MCF 10A (cell line): ENCODE measurements at regions not wholly inside any gene's neighbourhood (a gene's known extent, or its start where the extent isn't known, plus 50 kb on each side); places are given as distances from the start of the nearest gene placed in this dataset.
"Not testable (repeated sequence)": the region's sequence is repeated elsewhere in the genome, so short reads cannot be mapped to it uniquely, and the experiment has no call there.

Experiments
- BruUV-seq: library from RNA; stranded (reverse); fragments of 400-500 nt; replicated peaks from 2 replicates; lab custom pipeline; 2021; lab: Mats Ljungman, UMichigan
- CTCF ChIA-PET: fragments of 300-600 bp; sonication (Branson Sonifier 250); formaldehyde crosslinking; extraction: SDS; loops from one replicate; lab custom pipeline; 2021; ENCODE audit warnings: antibody characterized with exemption, inconsistent platforms; lab: Yijun Ruan, JAX
- POLR2A ChIA-PET: fragments of 300-600, 350-650 bp; sonication (Branson Sonifier 250); formaldehyde crosslinking; extraction: SDS; loops from one replicate; lab custom pipeline; 2020; ENCODE audit warnings: antibody characterized with exemption, inconsistent platforms; lab: Yijun Ruan, JAX
- DNase-seq: peaks from one replicate; pipeline ENCODE4 v3.0.0-alpha.2; 2018; ENCODE audit not compliant: unreplicated experiment
- H3K27ac Mint-ChIP-seq: one replicate; pipeline ENCODE4 v1.8.0; 2022; ENCODE audit warnings: mild to moderate bottlenecking, low read depth, mixed read lengths; ENCODE audit not compliant: unreplicated experiment
- H3K27me3 Mint-ChIP-seq: one replicate; pipeline ENCODE4 v1.8.0; 2022; ENCODE audit warnings: mixed read lengths; ENCODE audit not compliant: insufficient read depth, unreplicated experiment
- H3K36me3 Mint-ChIP-seq: one replicate; pipeline ENCODE4 v1.8.0; 2022; ENCODE audit warnings: mild to moderate bottlenecking, moderate library complexity, mixed read lengths; ENCODE audit not compliant: insufficient read depth, unreplicated experiment
- H3K4me1 Mint-ChIP-seq: one replicate; pipeline ENCODE4 v1.8.0; 2022; ENCODE audit warnings: mixed read lengths; ENCODE audit not compliant: insufficient read depth, unreplicated experiment
- H3K4me3 Mint-ChIP-seq: one replicate; pipeline ENCODE4 v1.8.0; 2022; ENCODE audit warnings: mild to moderate bottlenecking, moderate library complexity, mixed read lengths; ENCODE audit not compliant: unreplicated experiment
- H3K9me3 Mint-ChIP-seq: one replicate; pipeline ENCODE4 v1.8.0; 2022; ENCODE audit warnings: mixed read lengths; ENCODE audit not compliant: unreplicated experiment
- intact Hi-C: fragments of 100-400 bp; cut with micrococcal nuclease; formaldehyde crosslinking; loops from 2 replicates; pipeline ENCODE4 v1.14.1; 2022
- TF ChIP-seq, protein P1 (sequence below): fragments of 200-600 bp; IDR thresholded peaks from one replicate; pipeline ENCODE4 v1.8.0; 2022; ENCODE audit warnings: antibody characterized with exemption, mild to moderate bottlenecking; ENCODE audit not compliant: unreplicated experiment

DNA sequence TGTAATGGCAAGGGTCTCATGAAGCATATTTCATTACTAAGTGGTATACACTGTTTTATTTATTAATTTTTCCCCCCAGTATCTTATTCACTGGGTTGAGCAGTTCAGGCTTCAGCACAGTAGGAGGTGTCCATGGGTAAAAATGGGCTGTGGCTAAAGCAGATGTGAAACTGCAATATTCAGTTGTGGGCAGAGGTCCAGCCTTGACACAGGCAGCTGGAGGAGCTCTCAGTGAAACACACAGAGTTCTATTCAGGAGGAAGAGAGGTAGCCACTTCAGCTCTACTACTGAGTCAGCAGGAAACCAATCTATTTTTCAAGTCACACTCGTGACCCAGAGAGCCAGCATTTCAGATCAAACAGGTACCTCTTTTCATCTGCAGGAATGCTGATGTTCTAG is 418.3 kb downstream of the CDH10 start:
- BruUV-seq, result no TSS peak
- DNase-seq, result no peak
- intact Hi-C loops, result no loop called here
- no peaks in the 10 kb centered on the region for H3K36me3 Mint-ChIP-seq
- TF ChIP-seq, protein P1, sequence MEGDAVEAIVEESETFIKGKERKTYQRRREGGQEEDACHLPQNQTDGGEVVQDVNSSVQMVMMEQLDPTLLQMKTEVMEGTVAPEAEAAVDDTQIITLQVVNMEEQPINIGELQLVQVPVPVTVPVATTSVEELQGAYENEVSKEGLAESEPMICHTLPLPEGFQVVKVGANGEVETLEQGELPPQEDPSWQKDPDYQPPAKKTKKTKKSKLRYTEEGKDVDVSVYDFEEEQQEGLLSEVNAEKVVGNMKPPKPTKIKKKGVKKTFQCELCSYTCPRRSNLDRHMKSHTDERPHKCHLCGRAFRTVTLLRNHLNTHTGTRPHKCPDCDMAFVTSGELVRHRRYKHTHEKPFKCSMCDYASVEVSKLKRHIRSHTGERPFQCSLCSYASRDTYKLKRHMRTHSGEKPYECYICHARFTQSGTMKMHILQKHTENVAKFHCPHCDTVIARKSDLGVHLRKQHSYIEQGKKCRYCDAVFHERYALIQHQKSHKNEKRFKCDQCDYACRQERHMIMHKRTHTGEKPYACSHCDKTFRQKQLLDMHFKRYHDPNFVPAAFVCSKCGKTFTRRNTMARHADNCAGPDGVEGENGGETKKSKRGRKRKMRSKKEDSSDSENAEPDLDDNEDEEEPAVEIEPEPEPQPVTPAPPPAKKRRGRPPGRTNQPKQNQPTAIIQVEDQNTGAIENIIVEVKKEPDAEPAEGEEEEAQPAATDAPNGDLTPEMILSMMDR, result no peak
- ChIA-PET POLR2A (interaction anchor here (0.7 kb wide), 1 partner anchor 10 kb away, joined by 3 read pairs; no protein-coding TSS in a partner anchor), CTCF (no interaction called here)
- no peaks in the 10 kb centered on the region for H3K27me3 Mint-ChIP-seq
- no peaks in the 10 kb centered on the region for H3K9me3 Mint-ChIP-seq
- no peak overlapping the region for H3K27ac Mint-ChIP-seq
- H3K4me3 Mint-ChIP-seq, result no peak overlapping the region
- H3K4me1 Mint-ChIP-seq, result peaks cover 17% of the 10 kb centered on the region

DNA sequence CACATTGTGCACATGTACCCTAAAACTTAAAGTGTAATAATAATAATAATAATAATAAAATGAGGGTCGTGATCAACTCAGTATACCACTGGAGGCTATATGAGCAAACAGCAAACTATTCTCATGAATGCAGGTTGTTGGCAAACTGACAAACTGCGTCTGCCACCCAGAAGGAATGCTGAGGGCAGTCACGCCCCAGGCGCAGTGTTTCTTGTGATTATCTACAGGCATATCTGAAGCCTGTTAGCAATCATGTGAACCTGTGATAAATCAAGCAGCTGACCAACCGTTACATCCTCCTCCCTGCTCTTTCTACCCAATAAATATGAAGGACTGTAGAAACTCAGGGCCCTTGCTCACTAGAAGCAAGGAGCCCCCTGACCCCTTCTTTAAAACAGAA is 416.9 kb downstream of the CDH10 start:
- intact Hi-C loops, DNase-seq, BruUV-seq, POLR2A ChIA-PET, H3K27ac Mint-ChIP-seq, H3K4me3 Mint-ChIP-seq, H3K36me3 Mint-ChIP-seq, CTCF ChIA-PET, H3K9me3 Mint-ChIP-seq, H3K27me3 Mint-ChIP-seq: not testable (repeated sequence)
- peaks cover 13% of the 10 kb centered on the region for H3K4me1 Mint-ChIP-seq

DNA sequence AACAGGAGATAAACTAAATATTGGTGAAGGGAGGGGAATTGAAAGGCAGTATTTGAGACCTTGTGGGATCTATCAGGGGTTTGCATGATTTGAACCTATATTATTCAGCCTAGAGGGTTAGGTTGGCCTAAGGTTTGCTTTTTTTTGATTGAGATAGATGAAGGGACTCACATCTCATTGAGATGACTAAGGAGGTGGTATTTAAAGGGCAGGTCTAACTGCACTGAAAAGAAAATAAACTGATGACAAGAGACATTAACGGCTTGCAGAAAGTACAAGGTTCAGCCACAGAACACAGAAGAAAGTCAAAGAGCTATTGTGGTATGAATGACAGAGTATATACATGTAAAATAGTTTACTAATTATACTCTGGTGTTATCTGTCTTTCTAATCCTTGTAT is 412.7 kb downstream of the CDH10 start:
- no peaks in the 10 kb centered on the region for H3K36me3 Mint-ChIP-seq
- no TSS peak for BruUV-seq
- no peaks in the 10 kb centered on the region for H3K27me3 Mint-ChIP-seq
- H3K27ac Mint-ChIP-seq, result no peak overlapping the region
- CTCF ChIA-PET, result no interaction called here
- no peak for DNase-seq
- H3K9me3 Mint-ChIP-seq, result no peaks in the 10 kb centered on the region
- TF ChIP-seq, protein P1, result no peak
- intact Hi-C loops, result no loop called here
- POLR2A ChIA-PET, result no interaction called here
- H3K4me1 Mint-ChIP-seq, result no peaks in the 10 kb centered on the region
- H3K4me3 Mint-ChIP-seq, result no peak overlapping the region

DNA sequence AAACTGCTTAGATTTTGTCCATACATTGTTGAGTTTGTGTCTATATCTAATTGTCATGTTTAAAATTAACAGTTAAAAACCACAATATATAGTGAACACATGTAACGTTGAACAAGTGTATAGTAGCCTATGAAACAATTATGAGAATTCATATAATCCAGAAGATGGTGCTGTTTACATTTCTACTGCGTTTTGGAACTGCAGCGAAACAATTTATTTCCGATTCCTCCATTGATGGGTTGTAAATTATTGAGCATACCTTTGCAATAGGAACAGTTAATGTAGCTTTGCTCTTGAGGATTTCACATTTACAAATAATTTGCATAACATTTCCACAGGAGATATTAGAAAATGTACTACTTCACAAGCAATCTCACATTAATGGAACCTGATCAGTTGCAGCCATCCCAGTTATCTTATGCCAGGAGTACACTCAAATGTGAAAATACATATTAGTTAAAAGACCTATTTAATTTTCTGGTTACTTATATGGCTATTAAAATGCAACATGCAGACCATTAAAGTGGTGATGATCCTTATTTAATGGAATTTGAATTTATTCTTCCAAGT is 411.8 kb downstream of the CDH10 start:
- POLR2A ChIA-PET, result no interaction called here
- no peaks in the 10 kb centered on the region for H3K4me1 Mint-ChIP-seq
- no peaks in the 10 kb centered on the region for H3K36me3 Mint-ChIP-seq
- DNase-seq, result peak; percentile 2
- H3K27ac Mint-ChIP-seq, result no peak overlapping the region
- TF ChIP-seq, protein P1, result peak; percentile 38
- CTCF ChIA-PET, result interaction anchor here (0.6 to 0.7 kb wide), 3 partner anchors 17 to 1998 kb away, joined by 3 read pairs; no protein-coding TSS in a partner anchor
- intact Hi-C loops, result loop anchor here (1.0 kb wide), 1 partner anchor 409 kb away; no protein-coding TSS in a partner anchor
- H3K27me3 Mint-ChIP-seq, result no peaks in the 10 kb centered on the region
- H3K9me3 Mint-ChIP-seq, result no peaks in the 10 kb centered on the region
- no TSS peak for BruUV-seq
- no peak overlapping the region for H3K4me3 Mint-ChIP-seq
